ENCODE measurements at regions not wholly inside any gene's neighbourhood (a gene's known extent, or its start where the extent isn't known, plus 50 kb on each side); places are given as distances from the start of the nearest gene placed in this dataset.

DNA sequence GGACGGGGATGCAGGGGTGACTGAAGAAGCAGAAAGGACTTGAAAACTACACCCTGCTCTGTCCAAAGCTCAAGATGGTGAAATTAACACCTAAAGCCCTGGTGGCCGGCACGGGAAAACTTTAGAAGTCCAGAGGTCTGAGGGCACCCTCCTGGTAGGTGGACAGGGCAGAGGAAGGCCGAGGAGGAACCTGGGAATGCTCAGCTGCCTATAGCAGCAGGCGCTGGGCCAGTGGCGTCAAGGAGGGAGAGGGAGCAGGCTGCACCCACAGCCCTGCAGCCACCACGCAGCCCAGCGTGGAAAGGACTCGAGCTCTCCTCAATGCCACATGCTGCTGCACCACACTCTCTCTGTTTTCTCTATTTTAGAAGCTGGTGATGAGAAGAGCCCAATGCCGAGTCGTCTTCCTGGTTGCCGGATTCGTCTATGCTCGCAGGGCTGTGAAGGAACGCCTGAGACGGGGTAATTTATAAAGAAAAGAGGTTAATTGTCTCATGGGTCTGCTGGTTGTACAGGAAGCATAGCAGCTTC, 248.3 kb upstream of the AFDN start (continued):
- TF ChIP-seq ZNF548 (tag by site-specific recombination; IDR thresholded peaks at IDR 0.05) (no peak), OVOL3 (tag by site-specific recombination; IDR thresholded peaks at IDR 0.05) (no peak), ZNF10 (tag by site-specific recombination; IDR thresholded peaks at IDR 0.05) (no peak), ZNF843 (tag by site-specific recombination; IDR thresholded peaks at IDR 0.05) (no peak), ZNF701 (tag by site-specific recombination; IDR thresholded peaks at IDR 0.05) (no peak), ZNF530 (tag by site-specific recombination; IDR thresholded peaks at IDR 0.05; ENCODE audit: low read depth) (no peak), ZNF654 (tag by site-specific recombination; IDR thresholded peaks at IDR 0.05; ENCODE audit: low read depth) (no peak), ZBTB8A (tag by site-specific recombination; IDR thresholded peaks at IDR 0.05) (no peak), KLF16 (tag by site-specific recombination; IDR thresholded peaks at IDR 0.05) (no peak), YY2 (tag by site-specific recombination; IDR thresholded peaks at IDR 0.05) (no peak), ZNF311 (tag by site-specific recombination; IDR thresholded peaks at IDR 0.05; ENCODE audit: borderline replicate concordance) (no peak), ZEB2 (tag by site-specific recombination; IDR thresholded peaks at IDR 0.05) (no peak), PRDM1 (tag by site-specific recombination; IDR thresholded peaks at IDR 0.05) (no peak)
- TF ChIP-seq, protein P1, sequence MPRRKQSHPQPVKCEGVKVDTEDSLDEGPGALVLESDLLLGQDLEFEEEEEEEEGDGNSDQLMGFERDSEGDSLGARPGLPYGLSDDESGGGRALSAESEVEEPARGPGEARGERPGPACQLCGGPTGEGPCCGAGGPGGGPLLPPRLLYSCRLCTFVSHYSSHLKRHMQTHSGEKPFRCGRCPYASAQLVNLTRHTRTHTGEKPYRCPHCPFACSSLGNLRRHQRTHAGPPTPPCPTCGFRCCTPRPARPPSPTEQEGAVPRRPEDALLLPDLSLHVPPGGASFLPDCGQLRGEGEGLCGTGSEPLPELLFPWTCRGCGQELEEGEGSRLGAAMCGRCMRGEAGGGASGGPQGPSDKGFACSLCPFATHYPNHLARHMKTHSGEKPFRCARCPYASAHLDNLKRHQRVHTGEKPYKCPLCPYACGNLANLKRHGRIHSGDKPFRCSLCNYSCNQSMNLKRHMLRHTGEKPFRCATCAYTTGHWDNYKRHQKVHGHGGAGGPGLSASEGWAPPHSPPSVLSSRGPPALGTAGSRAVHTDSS (tag by site-specific recombination; IDR thresholded peaks at IDR 0.05) = no peak

DNA sequence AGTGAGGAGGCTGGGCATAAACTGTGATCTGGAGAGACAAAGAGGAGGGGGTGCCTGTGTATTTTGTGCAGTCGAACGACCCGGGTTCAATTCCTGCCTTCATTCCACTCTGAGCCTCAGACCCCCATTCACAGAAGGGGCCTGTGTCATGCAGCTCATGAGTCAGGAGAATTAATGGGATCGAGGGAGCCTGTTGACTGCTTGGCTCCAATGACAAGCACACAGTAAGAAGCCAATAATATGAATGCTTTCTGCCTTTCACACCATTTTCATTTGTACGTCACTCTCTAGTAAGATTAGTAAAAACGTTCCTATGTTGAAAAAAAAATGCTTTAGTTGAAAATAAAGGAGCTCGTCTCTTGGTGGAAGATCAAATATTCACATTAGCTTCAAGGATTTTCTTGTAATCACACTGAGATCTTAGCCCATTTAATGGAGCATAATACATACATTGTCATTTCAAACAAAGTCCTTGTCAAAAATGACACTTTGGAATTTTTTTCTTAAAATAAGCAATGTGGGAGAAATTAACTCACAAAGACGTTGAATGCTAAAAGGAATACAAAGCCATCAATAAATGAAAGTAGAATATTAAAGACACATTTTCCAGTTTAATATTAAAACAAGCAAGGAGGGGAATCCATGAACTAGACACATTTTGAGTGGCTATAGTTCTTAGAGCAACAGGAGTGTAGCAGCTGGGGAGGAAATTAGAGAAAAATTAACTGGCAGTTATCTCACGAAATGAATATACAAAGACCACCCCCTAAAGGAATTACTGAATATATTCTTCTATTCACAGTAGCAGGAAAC, 246.7 kb upstream of the AFDN start:
- Histone ChIP-seq H3K36me3 (ENCODE audit: control insufficient read depth in 2 of 2, insufficient read depth in 1 of 2, low read length in 2 of 2) (no peaks in the 10 kb centered on the region), H3K9me3 (ENCODE audit: control insufficient read depth, insufficient read depth, low read depth, low read length) (no peaks in the 10 kb centered on the region), H3K4me3 (ENCODE audit: low read depth, low read length) (no peak overlapping the region), H3K4me1 (ENCODE audit: control insufficient read depth, insufficient read depth, low read length) (no peaks in the 10 kb centered on the region), H3K27ac (ENCODE audit: extremely low read depth, low read depth, low read length) (no peak overlapping the region)
- POLR2A ChIA-PET = no interaction called here
- CTCF ChIA-PET = interaction anchor here (0.5 to 0.8 kb wide), 2 partner anchors 83 to 95 kb away, joined by 3 to 4 read pairs; no protein-coding TSS in a partner anchor
- TF ChIP-seq ZEB2 (tag by site-specific recombination; IDR thresholded peaks at IDR 0.05) = no peak
- no peak for TF ChIP-seq BCL11B (tag by site-specific recombination; IDR thresholded peaks at IDR 0.05; ENCODE audit: low read depth)
- no peak for TF ChIP-seq ZNF558 (tag by site-specific recombination; IDR thresholded peaks at IDR 0.05)
- TF ChIP-seq ZNF112 (tag by site-specific recombination; IDR thresholded peaks at IDR 0.05) = no peak
- TF ChIP-seq, protein P2, sequence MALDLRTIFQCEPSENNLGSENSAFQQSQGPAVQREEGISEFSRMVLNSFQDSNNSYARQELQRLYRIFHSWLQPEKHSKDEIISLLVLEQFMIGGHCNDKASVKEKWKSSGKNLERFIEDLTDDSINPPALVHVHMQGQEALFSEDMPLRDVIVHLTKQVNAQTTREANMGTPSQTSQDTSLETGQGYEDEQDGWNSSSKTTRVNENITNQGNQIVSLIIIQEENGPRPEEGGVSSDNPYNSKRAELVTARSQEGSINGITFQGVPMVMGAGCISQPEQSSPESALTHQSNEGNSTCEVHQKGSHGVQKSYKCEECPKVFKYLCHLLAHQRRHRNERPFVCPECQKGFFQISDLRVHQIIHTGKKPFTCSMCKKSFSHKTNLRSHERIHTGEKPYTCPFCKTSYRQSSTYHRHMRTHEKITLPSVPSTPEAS (tag by site-specific recombination; IDR thresholded peaks at IDR 0.05) = no peak
- no peak for TF ChIP-seq ZNF530 (tag by site-specific recombination; IDR thresholded peaks at IDR 0.05; ENCODE audit: low read depth)
- TF ChIP-seq ZNF658 (tag by site-specific recombination; IDR thresholded peaks at IDR 0.05) = no peak
- no peak for TF ChIP-seq ZNF560 (tag by site-specific recombination; IDR thresholded peaks at IDR 0.05; ENCODE audit: borderline replicate concordance)
- TF ChIP-seq, protein P3, sequence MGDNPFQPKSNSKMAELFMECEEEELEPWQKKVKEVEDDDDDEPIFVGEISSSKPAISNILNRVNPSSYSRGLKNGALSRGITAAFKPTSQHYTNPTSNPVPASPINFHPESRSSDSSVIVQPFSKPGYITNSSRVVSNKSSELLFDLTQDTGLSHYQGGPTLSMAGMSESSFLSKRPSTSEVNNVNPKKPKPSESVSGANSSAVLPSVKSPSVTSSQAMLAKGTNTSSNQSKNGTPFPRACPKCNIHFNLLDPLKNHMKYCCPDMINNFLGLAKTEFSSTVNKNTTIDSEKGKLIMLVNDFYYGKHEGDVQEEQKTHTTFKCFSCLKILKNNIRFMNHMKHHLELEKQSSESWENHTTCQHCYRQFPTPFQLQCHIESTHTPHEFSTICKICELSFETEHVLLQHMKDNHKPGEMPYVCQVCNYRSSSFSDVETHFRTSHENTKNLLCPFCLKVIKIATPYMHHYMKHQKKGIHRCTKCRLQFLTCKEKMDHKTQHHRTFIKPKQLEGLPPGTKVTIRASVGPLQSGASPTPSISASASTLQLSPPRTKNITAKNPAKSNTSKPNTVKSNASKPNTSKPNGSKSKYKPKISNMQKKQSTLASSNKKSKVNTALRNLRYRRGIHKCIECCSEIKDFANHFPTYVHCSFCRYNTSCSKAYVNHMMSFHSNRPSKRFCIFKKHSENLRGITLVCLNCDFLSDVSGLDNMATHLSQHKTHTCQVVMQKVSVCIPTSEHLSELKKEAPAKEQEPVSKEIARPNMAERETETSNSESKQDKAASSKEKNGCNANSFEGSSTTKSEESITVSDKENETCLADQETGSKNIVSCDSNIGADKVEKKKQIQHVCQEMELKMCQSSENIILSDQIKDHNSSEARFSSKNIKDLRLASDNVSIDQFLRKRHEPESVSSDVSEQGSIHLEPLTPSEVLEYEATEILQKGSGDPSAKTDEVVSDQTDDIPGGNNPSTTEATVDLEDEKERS (tag by site-specific recombination; IDR thresholded peaks at IDR 0.05) = no peak
- no peak for TF ChIP-seq WT1 (tag by site-specific recombination; IDR thresholded peaks at IDR 0.05)
- TF ChIP-seq ZNF510 (tag by site-specific recombination; IDR thresholded peaks at IDR 0.05; ENCODE audit: insufficient replicate concordance) = no peak
- no peak for TF ChIP-seq ZNF266 (tag by site-specific recombination; IDR thresholded peaks at IDR 0.05; ENCODE audit: low read depth)
- TF ChIP-seq ZNF514 (tag by site-specific recombination; IDR thresholded peaks at IDR 0.05) = no peak
- TF ChIP-seq ZNF366 (tag by site-specific recombination; conservative IDR thresholded peaks at IDR 0.05) = no peak
- no peak for TF ChIP-seq PRDM1 (tag by site-specific recombination; IDR thresholded peaks at IDR 0.05)
- TF ChIP-seq, protein P4, sequence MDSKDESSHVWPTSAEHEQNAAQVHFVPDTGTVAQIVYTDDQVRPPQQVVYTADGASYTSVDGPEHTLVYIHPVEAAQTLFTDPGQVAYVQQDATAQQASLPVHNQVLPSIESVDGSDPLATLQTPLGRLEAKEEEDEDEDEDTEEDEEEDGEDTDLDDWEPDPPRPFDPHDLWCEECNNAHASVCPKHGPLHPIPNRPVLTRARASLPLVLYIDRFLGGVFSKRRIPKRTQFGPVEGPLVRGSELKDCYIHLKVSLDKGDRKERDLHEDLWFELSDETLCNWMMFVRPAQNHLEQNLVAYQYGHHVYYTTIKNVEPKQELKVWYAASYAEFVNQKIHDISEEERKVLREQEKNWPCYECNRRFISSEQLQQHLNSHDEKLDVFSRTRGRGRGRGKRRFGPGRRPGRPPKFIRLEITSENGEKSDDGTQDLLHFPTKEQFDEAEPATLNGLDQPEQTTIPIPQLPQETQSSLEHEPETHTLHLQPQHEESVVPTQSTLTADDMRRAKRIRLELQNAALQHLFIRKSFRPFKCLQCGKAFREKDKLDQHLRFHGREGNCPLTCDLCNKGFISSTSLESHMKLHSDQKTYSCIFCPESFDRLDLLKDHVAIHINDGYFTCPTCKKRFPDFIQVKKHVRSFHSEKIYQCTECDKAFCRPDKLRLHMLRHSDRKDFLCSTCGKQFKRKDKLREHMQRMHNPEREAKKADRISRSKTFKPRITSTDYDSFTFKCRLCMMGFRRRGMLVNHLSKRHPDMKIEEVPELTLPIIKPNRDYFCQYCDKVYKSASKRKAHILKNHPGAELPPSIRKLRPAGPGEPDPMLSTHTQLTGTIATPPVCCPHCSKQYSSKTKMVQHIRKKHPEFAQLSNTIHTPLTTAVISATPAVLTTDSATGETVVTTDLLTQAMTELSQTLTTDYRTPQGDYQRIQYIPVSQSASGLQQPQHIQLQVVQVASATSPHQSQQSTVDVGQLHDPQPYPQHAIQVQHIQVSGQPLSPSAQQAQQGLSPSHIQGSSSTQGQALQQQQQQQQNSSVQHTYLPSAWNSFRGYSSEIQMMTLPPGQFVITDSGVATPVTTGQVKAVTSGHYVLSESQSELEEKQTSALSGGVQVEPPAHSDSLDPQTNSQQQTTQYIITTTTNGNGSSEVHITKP (tag by site-specific recombination; IDR thresholded peaks at IDR 0.05) = no peak
- no peak for TF ChIP-seq ZFHX2 (tag by site-specific recombination; conservative IDR thresholded peaks at IDR 0.05)
- no peak for TF ChIP-seq ZNF10 (tag by site-specific recombination; IDR thresholded peaks at IDR 0.05)

Data from HEK293 (cell line).